Endodermal cell (in vitro differentiated cells): ENCODE measurements at regions not wholly inside any gene's neighbourhood (a gene's known extent, or its start where the extent isn't known, plus 50 kb on each side); places are given as distances from the start of the nearest gene placed in this dataset.

Source experiments
- DNase-seq: peaks from one replicate; pipeline ENCODE4 v3.0.0-alpha.2; 2017
- H3K27ac ChIP-seq: 2 replicates; pipeline ENCODE4 v1.5.1; 2013; ENCODE audit warnings: mild to moderate bottlenecking, low read depth, low read length, moderate library complexity
- H3K27me3 ChIP-seq: 2 replicates; pipeline ENCODE4 v1.6.1; 2013; ENCODE audit warnings: mild to moderate bottlenecking, low read length, moderate library complexity; ENCODE audit not compliant: insufficient read depth, control insufficient read depth, poor library complexity, severe bottlenecking
- H3K36me3 ChIP-seq: 2 replicates; pipeline ENCODE4 v1.7.0; 2013; ENCODE audit warnings: mild to moderate bottlenecking, low read length, moderate library complexity; ENCODE audit not compliant: control insufficient read depth, insufficient read depth
- H3K4me1 ChIP-seq: one replicate; pipeline ENCODE4 v1.7.0; 2013; ENCODE audit warnings: low read length; ENCODE audit not compliant: control insufficient read depth, insufficient read depth
- H3K4me3 ChIP-seq: 2 replicates; pipeline ENCODE4 v1.5.1; 2013; ENCODE audit warnings: mild to moderate bottlenecking, low read length, moderate library complexity
- H3K9ac ChIP-seq: 2 replicates; pipeline ENCODE4 v1.6.1; 2013; ENCODE audit warnings: mild to moderate bottlenecking, low read length, moderate library complexity; ENCODE audit not compliant: poor library complexity, severe bottlenecking; ENCODE audit errors: extremely low read depth
- H3K9me3 ChIP-seq: 2 replicates; pipeline ENCODE4 v1.6.1; 2013; ENCODE audit warnings: mild to moderate bottlenecking, low read length, moderate library complexity; ENCODE audit not compliant: control insufficient read depth
- H3K27ac Mint-ChIP-seq: 2 replicates; pipeline ENCODE4 v1.8.0; 2020; ENCODE audit warnings: mixed read lengths
- H3K27me3 Mint-ChIP-seq: 2 replicates; pipeline ENCODE4 v1.8.0; 2021; ENCODE audit warnings: mild to moderate bottlenecking, mixed read lengths; ENCODE audit not compliant: insufficient read depth
- H3K36me3 Mint-ChIP-seq: 2 replicates; pipeline ENCODE4 v1.8.0; 2020; ENCODE audit warnings: low read depth, mixed read lengths
- H3K4me1 Mint-ChIP-seq: 2 replicates; pipeline ENCODE4 v1.8.0; 2020; ENCODE audit warnings: mixed read lengths
- H3K4me3 Mint-ChIP-seq: 2 replicates; pipeline ENCODE4 v1.8.0; 2020; ENCODE audit warnings: mild to moderate bottlenecking, moderate library complexity, mixed read lengths
- H3K9me3 Mint-ChIP-seq: 2 replicates; pipeline ENCODE4 v1.8.0; 2020; ENCODE audit warnings: mild to moderate bottlenecking, mixed read lengths
- WGBS, 2 experiments: methylation state at CpG; one replicate each; pipeline versions ENCODE4 v1.1.5 to v1.1.7; 2013; ENCODE audit warnings: missing lambda C conversion rate in 2 of 2, mixed read lengths in 1 of 2; ENCODE audit not compliant: insufficient coverage in 1 of 2, insufficient read length in 1 of 2; 5-methylcytosine and 5-hydroxymethylcytosine counted together
- TF ChIP-seq, protein P1 (sequence below): fragments of 200-600 bp; sonication (generic); conservative IDR thresholded peaks from 2 replicates; pipeline ENCODE4 v1.5.0; 2021; ENCODE audit warnings: antibody characterized with exemption, mild to moderate bottlenecking

DNA sequence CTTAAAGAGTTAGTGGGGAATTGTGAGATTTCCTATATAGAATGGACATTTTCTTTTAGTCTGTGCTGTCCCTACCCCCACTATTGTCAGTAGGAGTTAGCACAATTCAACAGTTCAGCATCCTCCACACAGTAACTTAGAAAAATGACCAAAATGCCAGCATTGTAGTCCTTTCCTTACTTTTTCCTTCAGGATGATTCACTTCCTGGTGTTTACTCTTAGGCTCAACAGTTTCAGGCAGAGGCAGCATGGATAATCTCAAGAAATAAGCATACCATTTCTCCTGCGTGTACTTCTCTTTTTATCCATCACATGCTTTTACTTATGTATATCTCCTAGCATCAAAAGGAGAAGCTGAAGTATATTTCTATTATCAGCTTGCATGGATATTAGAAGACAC, 683.4 kb downstream of the SLC16A7 start:
- no peak overlapping the region for H3K27ac ChIP-seq
- H3K9me3 ChIP-seq: peaks cover 23% of the 10 kb centered on the region
- DNase-seq: no peak
- Mint-ChIP-seq H3K27me3 (no peaks in the 10 kb centered on the region), H3K27ac (no peak overlapping the region), H3K4me3 (no peak overlapping the region), H3K36me3 (no peaks in the 10 kb centered on the region), H3K4me1 (peaks cover 4% of the 10 kb centered on the region), H3K9me3 (peaks cover 25% of the 10 kb centered on the region)
- WGBS, 2 experiments: 86% methylated on average over 1 of the region's 1 CpG; no CpG with 5 or more reads in 1 of the 2 experiments
- no peaks in the 10 kb centered on the region for H3K36me3 ChIP-seq
- H3K9ac ChIP-seq: no peak overlapping the region
- TF ChIP-seq, protein P1, sequence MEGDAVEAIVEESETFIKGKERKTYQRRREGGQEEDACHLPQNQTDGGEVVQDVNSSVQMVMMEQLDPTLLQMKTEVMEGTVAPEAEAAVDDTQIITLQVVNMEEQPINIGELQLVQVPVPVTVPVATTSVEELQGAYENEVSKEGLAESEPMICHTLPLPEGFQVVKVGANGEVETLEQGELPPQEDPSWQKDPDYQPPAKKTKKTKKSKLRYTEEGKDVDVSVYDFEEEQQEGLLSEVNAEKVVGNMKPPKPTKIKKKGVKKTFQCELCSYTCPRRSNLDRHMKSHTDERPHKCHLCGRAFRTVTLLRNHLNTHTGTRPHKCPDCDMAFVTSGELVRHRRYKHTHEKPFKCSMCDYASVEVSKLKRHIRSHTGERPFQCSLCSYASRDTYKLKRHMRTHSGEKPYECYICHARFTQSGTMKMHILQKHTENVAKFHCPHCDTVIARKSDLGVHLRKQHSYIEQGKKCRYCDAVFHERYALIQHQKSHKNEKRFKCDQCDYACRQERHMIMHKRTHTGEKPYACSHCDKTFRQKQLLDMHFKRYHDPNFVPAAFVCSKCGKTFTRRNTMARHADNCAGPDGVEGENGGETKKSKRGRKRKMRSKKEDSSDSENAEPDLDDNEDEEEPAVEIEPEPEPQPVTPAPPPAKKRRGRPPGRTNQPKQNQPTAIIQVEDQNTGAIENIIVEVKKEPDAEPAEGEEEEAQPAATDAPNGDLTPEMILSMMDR: no peak
- H3K27me3 ChIP-seq: no peaks in the 10 kb centered on the region
- no peaks in the 10 kb centered on the region for H3K4me1 ChIP-seq
- no peak overlapping the region for H3K4me3 ChIP-seq

DNA sequence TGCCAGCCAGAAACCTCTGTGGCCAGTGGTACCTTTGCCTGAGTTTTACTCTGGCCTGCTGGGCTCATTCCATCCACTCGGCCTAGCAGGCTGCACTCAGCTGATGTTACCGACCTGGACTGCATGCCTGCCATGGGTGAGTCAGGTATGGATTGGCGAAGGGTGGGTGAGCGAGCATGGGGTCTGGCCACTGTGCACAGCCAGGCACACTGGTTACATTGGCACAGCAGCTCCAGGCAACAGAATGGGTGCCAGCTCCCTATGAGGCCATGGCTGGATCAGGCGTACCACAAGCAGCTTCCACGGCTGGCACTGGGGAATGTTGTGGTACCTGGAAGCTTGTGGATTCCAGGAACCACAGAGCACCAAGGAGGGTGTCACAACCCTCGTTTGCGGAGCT, 685.7 kb downstream of the SLC16A7 start:
- Histone ChIP-seq H3K4me1 (no peaks in the 10 kb centered on the region), H3K36me3 (no peaks in the 10 kb centered on the region), H3K4me3 (no peak overlapping the region), H3K9me3 (peaks cover 37% of the 10 kb centered on the region), H3K9ac (no peak overlapping the region), H3K27ac (no peak overlapping the region), H3K27me3 (no peaks in the 10 kb centered on the region)
- Mint-ChIP-seq H3K9me3 (peaks cover 25% of the 10 kb centered on the region), H3K36me3 (no peaks in the 10 kb centered on the region), H3K4me3 (no peak overlapping the region), H3K27me3 (no peaks in the 10 kb centered on the region), H3K27ac (no peak overlapping the region), H3K4me1 (peaks cover 4% of the 10 kb centered on the region)
- TF ChIP-seq, protein P1: no peak
- WGBS, 2 experiments: 92 to 95% methylated on average over 5 to 8 of the region's 8 CpGs
- no peak for DNase-seq

DNA sequence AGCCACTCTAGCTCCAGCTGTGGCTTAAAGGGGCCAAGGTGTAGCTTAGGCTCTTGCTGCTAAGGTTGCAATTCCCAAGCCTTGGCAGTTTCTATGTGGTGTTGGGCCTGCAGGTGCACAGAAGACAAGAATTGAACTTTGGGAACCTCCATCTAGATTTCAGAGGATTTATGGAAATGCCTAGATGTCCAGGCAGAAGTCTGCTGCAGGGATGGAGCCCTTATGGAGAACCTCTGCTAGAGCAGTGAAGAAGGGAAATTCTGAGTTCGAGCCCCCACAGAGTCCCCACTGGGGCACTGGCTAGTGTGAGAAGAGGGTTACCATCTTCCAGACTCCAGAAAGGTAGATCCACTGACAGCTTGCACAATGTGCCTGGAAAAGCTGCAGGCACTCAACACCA, 694.7 kb downstream of the SLC16A7 start:
- Mint-ChIP-seq H3K9me3 (peaks cover 42% of the 10 kb centered on the region), H3K36me3 (no peaks in the 10 kb centered on the region), H3K4me1 (no peaks in the 10 kb centered on the region), H3K27ac (no peak overlapping the region), H3K4me3 (no peak overlapping the region), H3K27me3 (no peaks in the 10 kb centered on the region)
- H3K9ac ChIP-seq: no peak overlapping the region
- H3K4me1 ChIP-seq: no peaks in the 10 kb centered on the region
- DNase-seq: no peak
- 80% methylated on average over 1 of the region's 1 CpG; no CpG with 5 or more reads in 1 of the 2 experiments for WGBS, 2 experiments
- TF ChIP-seq, protein P1: no peak
- no peaks in the 10 kb centered on the region for H3K36me3 ChIP-seq
- H3K27ac ChIP-seq: no peak overlapping the region
- H3K4me3 ChIP-seq: no peak overlapping the region
- H3K9me3 ChIP-seq: peaks cover 46% of the 10 kb centered on the region
- H3K27me3 ChIP-seq: no peaks in the 10 kb centered on the region
